Ishikawa (cell line): ENCODE measurements at regions not wholly inside any gene's neighbourhood (a gene's known extent, or its start where the extent isn't known, plus 50 kb on each side); places are given as distances from the start of the nearest gene placed in this dataset.

Experiments used
- CEBPB ChIP-seq: IDR thresholded peaks from 2 replicates; pipeline ENCODE4 v1.6.1; 2012
- CREB1 ChIP-seq: IDR thresholded peaks from 2 replicates; pipeline ENCODE4 v1.6.1; 2012; ENCODE audit warnings: low read depth
- EGR1 ChIP-seq: IDR thresholded peaks from 2 replicates; pipeline ENCODE4 v1.6.1; 2012
- EP300 ChIP-seq: IDR thresholded peaks from 2 replicates; pipeline ENCODE4 v1.6.1; 2012; ENCODE audit warnings: borderline replicate concordance
- FOXM1 ChIP-seq: IDR thresholded peaks from 2 replicates; pipeline ENCODE4 v1.6.1; 2012; ENCODE audit warnings: low read depth, borderline replicate concordance
- MAX ChIP-seq: IDR thresholded peaks from 2 replicates; pipeline ENCODE4 v1.6.1; 2012
- NFIC ChIP-seq: IDR thresholded peaks from 2 replicates; pipeline ENCODE4 v1.6.1; 2012
- RAD21 ChIP-seq: IDR thresholded peaks from 2 replicates; pipeline ENCODE4 v1.6.1; 2012; ENCODE audit warnings: low read depth
- REST ChIP-seq: IDR thresholded peaks from 2 replicates; pipeline ENCODE4 v1.6.1; 2012; ENCODE audit warnings: low read depth, mild to moderate bottlenecking
- TAF1 ChIP-seq: IDR thresholded peaks from 2 replicates; pipeline ENCODE4 v1.6.1; 2012; ENCODE audit warnings: low read depth, mild to moderate bottlenecking
- TCF12 ChIP-seq: IDR thresholded peaks from 2 replicates; pipeline ENCODE4 v1.6.1; 2012; ENCODE audit warnings: low read depth
- TEAD4 ChIP-seq: IDR thresholded peaks from 2 replicates; pipeline ENCODE4 v1.6.1; 2012
- USF1 ChIP-seq: IDR thresholded peaks from 2 replicates; pipeline ENCODE4 v1.6.1; 2012
- YY1 ChIP-seq: IDR thresholded peaks from 2 replicates; pipeline ENCODE4 v1.6.1; 2012; ENCODE audit warnings: low read depth
- ZBTB7A ChIP-seq: IDR thresholded peaks from 2 replicates; pipeline ENCODE4 v1.6.1; 2012; ENCODE audit warnings: low read depth

GRCh38 chr2:34419856-34420255, 820.8 kb upstream of the FAM98A start:
- TF ChIP-seq ZBTB7A (no peak), TCF12 (no peak), MAX (no peak), NFIC (no peak), TEAD4 (no peak), FOXM1 (no peak)

- TF ChIP-seq TEAD4: no peak
- TF ChIP-seq CREB1: no peak
- no peak for TF ChIP-seq YY1
- TF ChIP-seq EGR1: no peak
These were observed 817.8 kb upstream of the FAM98A start for GRCh38 chr2:34416856-34417255.

- TF ChIP-seq FOXM1: no peak
- TF ChIP-seq RAD21: no peak
- no peak for TF ChIP-seq USF1
- TF ChIP-seq EP300: no peak
These were observed 815.8 kb upstream of the FAM98A start for GRCh38 chr2:34414856-34415255.

- TF ChIP-seq CEBPB (no peak), TCF12 (no peak), TAF1 (no peak), EGR1 (no peak), USF1 (no peak)
These were observed 809.0 kb upstream of the FAM98A start for GRCh38 chr2:34408100-34408499.

GRCh38 chr2:34403512-34403911, 804.4 kb upstream of the FAM98A start:
- TF ChIP-seq REST: no peak

- TF ChIP-seq EP300 (no peak), TEAD4 (no peak), EGR1 (no peak), TAF1 (no peak), REST (no peak), TCF12 (no peak), MAX (no peak), FOXM1 (no peak), CREB1 (no peak), USF1 (no peak), CEBPB (no peak), ZBTB7A (no peak), RAD21 (no peak), NFIC (no peak), YY1 (no peak)
These were observed 803.3 kb upstream of the FAM98A start for GRCh38 chr2:34402376-34402775.

GRCh38 chr2:34401186-34401585, 802.1 kb upstream of the FAM98A start:
- TF ChIP-seq CREB1 (no peak), TEAD4 (no peak), TAF1 (no peak), NFIC (no peak), YY1 (no peak), MAX (no peak), CEBPB (no peak), EGR1 (no peak), FOXM1 (no peak), EP300 (no peak), USF1 (no peak), ZBTB7A (no peak)
